ENCODE measurements at regions not wholly inside any gene's neighbourhood (a gene's known extent, or its start where the extent isn't known, plus 50 kb on each side); places are given as distances from the start of the nearest gene placed in this dataset.

GRCh38 chr11:38100836-38101462 lies 1502.9 kb upstream of the RAG2 start:
- no peaks in the 10 kb centered on the region for H3K36me3 ChIP-seq
- intact Hi-C loops (cut with DNase I): no loop called here
- H3K27me3 ChIP-seq (ENCODE audit: low read depth): no peaks in the 10 kb centered on the region
- no peak overlapping the region for H3K27ac ChIP-seq
- no peak for TF ChIP-seq CTCF (IDR thresholded peaks at IDR 0.05)
- no peak overlapping the region for H3K4me3 ChIP-seq
- ATAC-seq: no peak
- DNase-seq: no peak
- H3K4me1 ChIP-seq: no peaks in the 10 kb centered on the region
- H3K9me3 ChIP-seq: no peaks in the 10 kb centered on the region

GRCh38 chr11:38095268-38095667 lies 1497.2 kb upstream of the RAG2 start:
- no peaks in the 10 kb centered on the region for H3K36me3 ChIP-seq
- no peak overlapping the region for H3K27ac ChIP-seq
- TF ChIP-seq CTCF (IDR thresholded peaks at IDR 0.05): no peak
- intact Hi-C loops (cut with DNase I): no loop called here
- DNase-seq (no peak), ATAC-seq (no peak)
- no peaks in the 10 kb centered on the region for H3K4me1 ChIP-seq
- H3K27me3 ChIP-seq (ENCODE audit: low read depth): no peaks in the 10 kb centered on the region
- no peaks in the 10 kb centered on the region for H3K9me3 ChIP-seq
- H3K4me3 ChIP-seq: no peak overlapping the region

- Histone ChIP-seq H3K9me3 (no peaks in the 10 kb centered on the region), H3K4me1 (no peaks in the 10 kb centered on the region), H3K36me3 (no peaks in the 10 kb centered on the region), H3K27me3 (ENCODE audit: low read depth) (no peaks in the 10 kb centered on the region), H3K27ac (no peak overlapping the region), H3K4me3 (no peak overlapping the region)
- TF ChIP-seq CTCF (IDR thresholded peaks at IDR 0.05): no peak
- DNase-seq (no peak), ATAC-seq (peak in 1 of 2 donors; percentile 37)
- intact Hi-C loops (cut with DNase I): no loop called here
These were observed 1491.7 kb upstream of the RAG2 start for GRCh38 chr11:38089726-38090125.

- no peak for TF ChIP-seq CTCF (IDR thresholded peaks at IDR 0.05)
- intact Hi-C loops (cut with DNase I): no loop called here
- no peak for ATAC-seq
- no peaks in the 10 kb centered on the region for H3K9me3 ChIP-seq
- no peak overlapping the region for H3K27ac ChIP-seq
- no peak overlapping the region for H3K4me3 ChIP-seq
- DNase-seq: no peak
- no peaks in the 10 kb centered on the region for H3K4me1 ChIP-seq
- H3K27me3 ChIP-seq (ENCODE audit: low read depth): no peaks in the 10 kb centered on the region
- H3K36me3 ChIP-seq: no peaks in the 10 kb centered on the region
These were observed 1462.9 kb upstream of the RAG2 start for GRCh38 chr11:38060920-38061319.

GRCh38 chr11:38060136-38060535 lies 1462.1 kb upstream of the RAG2 start:
- ATAC-seq (no peak), DNase-seq (no peak)
- no peak overlapping the region for H3K4me3 ChIP-seq
- H3K27ac ChIP-seq: no peak overlapping the region
- H3K4me1 ChIP-seq: no peaks in the 10 kb centered on the region
- TF ChIP-seq CTCF (IDR thresholded peaks at IDR 0.05): no peak
- H3K36me3 ChIP-seq: no peaks in the 10 kb centered on the region
- intact Hi-C loops (cut with DNase I): no loop called here
- no peaks in the 10 kb centered on the region for H3K27me3 ChIP-seq (ENCODE audit: low read depth)
- no peaks in the 10 kb centered on the region for H3K9me3 ChIP-seq
